NCI-H2081 (cell line): ENCODE measurements at regions not wholly inside any gene's neighbourhood (a gene's known extent, or its start where the extent isn't known, plus 50 kb on each side); places are given as distances from the start of the nearest gene placed in this dataset.

Source experiments
- DNase-seq, 2 experiments: peaks; one replicate each; lab custom pipeline; 2025; lab: John Stamatoyannopoulos, UW

DNA sequence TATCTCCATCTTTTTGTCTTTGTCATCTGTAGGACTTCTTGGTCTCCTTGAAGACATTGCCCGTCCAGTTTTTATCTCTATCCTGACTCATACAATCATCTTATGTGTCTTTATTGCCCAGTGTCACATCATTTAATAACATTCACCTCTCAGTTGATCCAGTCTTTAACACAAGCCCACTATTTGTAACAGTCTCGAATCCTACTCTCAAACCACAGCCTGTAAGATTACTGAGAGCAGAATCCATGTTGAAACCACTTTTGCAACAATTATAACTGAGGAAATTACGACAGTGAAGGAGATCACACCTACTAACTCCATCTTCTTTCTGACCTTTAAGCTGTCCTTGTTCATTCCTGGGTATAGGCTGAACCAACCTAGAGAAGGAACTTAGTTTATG lies 1206.0 kb upstream of the ZEB2 start:
- DNase-seq: no peak

DNA sequence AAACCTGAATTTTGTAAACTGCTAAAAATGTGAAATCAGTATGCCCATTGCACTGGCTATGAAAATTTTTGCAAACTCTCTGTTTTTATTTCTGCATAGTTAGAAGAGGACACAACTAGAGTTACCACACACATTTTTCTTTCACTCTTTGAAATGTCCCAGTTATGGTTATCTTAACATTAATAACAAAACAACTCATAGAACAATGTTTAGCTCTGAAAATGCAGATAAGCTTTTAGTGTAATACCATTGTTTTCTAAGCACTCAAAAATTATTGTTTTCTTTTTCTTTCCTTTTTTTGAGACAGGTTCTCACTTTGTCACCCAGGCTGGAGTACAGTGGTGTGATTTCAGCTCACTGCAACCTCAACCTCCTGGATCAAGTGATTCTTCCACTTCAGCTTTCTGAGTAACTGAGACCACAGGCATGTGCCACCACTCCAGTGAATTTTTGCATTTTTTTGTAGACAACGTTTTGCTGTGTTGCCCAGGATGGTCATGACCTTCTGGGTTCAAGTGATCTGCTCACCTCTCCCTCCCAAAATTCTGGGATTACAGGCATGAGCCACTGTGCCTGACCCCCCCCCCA lies 1204.5 kb upstream of the ZEB2 start:
- DNase-seq: no peak

DNA sequence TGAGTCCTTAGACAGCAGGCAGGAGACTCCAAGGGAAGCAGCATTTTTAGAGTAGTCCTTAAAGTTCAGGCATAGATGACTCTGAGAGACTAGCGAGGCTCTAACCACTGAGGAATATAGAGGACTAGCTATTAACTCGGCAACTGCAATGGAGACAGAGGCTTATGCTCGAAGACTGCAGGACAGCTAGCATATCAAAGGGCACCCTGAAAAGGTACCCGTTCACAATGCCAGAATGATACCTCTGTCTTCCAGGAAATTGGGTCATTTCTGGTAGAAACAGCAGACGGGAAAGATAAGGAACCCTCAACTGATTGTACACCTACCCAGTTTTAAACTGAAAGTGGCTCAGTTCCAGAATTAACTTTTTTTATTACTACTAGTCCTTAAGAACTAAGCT lies 1204.0 kb upstream of the ZEB2 start:
- no peak for DNase-seq

DNA sequence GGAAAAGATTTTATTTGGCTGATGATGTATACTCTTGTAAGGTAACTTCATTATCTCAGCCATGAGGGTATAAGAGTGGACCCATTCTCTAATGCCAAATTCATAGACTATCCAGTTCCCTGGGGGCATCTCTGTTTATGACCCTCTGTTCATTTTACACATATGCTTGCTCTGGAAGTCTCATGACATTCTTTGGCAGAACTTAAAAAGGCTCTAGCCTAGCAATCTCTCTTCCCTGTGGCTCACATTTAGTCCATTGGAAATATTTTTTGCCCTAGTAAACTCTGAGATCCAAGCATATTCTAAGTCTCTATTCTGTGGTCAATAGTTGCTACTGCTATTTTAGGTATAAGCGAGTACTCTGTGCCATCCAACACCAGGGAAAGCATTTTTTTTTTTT lies 1201.8 kb upstream of the ZEB2 start:
- DNase-seq: no peak

DNA sequence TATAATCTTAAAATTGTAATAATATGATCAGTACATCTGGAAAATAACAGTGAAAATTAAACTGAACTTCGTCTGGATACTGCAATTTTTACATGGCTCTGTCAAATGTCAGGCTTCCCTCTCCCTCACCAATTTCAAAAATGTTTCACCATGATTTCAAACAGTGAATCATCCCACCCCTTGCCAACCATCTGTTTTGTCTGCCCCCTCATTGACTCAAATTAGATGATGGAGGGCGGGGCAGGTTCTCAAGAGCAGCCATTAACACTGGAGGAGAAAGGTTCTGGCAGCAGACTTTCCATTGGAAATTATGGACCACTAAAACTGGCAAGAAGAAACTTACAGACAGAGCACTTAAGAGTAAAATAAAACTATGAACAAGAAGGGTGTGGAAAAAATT lies 1195.7 kb upstream of the ZEB2 start:
- no peak for DNase-seq

DNA sequence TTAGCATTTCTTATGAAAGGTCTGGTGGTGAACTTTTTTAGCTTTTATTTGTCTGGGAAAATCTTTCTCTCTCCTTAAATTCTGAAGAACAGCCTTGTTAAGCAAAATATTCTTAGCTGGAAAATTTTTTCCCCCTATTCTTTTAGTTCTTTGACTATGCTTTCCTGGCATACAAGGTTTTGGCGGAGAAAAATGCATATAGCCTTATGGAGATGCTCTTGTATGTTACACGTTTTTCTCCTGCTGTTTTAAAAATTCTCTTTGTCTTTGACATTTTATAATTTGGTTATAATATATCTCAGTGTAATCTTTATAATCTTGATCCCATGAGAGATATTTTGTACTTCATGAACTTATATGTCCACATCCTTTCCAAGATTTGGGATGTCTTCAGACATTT lies 1190.4 kb upstream of the ZEB2 start:
- DNase-seq: no peak

DNA sequence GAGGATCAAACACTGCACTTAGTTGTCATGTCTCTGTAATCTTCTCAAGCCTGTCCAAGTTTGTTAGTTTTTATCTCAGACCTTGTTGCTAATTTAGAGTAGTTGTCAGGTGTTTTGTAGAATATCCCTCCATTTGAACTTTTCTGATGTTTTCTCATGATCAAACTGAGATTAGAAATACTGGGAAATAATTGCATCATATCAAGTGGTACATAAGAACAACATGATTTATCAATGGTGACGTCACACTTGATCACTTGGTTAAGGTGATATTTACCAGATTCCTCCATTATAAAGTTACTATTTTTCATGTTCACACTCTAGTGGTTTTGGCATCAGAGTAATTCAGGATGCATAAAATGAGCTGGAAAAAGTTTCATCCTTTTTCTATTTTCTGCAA lies 1182.4 kb upstream of the ZEB2 start:
- DNase-seq: no peak

DNA sequence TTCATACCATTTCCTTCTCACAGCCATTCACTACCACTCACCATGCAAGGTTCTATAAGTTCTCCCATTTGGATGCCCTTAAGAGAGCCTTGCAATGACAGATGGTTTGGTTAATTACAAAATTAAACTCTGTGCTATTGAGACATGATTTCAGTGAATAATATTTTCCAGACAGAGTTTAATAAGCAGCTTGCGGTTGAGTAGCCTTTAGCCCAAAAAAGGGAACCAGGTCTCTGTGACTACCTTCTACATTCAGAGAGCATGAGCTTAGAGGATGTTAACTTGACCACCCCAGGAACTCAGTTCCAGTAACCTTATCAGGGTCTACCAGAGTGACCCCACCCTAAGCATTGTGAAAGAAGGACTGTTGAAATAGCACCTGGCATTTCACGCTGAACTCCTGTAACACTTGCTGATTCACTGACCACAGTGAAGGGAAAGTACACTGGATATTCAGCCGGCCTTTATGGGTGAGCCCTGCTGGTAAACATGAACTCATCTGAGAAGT lies 1173.1 kb upstream of the ZEB2 start:
- DNase-seq: no peak

DNA sequence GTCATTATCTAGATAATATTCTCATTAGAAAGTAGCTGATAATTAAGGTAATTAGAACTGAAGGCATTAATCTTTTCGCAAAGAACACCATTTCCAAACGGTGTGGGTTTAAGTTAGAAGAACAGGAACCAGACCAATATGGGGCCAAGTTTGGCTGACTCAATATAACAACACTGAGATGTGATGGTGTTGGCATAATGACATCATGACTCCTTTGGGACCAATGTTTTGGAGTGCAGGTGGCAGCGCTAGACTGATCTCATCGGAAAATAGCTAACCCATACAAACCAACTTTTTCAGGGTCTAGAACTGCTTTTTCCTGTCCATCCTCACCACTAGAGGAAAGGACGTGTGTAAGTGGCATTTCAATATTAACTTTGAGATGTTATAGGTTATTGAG lies 1171.7 kb upstream of the ZEB2 start:
- no peak for DNase-seq

DNA sequence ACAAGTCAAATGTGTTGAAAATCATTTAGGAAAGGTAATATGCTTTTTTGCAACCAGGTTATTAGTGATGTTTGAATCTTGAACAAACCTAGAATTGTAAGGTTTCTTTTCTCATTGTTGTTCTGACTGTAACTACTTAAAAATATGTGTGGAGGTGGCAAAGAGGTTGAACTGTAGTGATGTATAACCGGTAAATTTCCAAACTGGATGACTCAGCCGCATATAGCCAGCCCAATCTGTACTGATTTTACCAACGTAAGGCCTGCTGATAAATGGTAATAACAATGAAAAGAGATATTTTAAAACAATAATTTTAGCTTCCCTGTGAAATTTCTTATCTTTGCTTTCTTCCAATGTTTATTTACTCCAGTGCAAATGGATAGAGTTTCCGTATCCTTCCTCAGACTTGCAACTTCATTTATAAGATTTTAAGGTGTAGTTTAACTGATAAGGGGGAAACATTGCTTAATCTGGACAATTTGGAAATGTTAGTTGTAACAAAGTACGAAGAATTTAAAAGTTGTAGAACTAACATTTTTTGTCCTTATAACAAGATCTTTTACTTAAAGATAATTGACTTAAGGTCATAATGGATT lies 1170.4 kb upstream of the ZEB2 start:
- no peak for DNase-seq

DNA sequence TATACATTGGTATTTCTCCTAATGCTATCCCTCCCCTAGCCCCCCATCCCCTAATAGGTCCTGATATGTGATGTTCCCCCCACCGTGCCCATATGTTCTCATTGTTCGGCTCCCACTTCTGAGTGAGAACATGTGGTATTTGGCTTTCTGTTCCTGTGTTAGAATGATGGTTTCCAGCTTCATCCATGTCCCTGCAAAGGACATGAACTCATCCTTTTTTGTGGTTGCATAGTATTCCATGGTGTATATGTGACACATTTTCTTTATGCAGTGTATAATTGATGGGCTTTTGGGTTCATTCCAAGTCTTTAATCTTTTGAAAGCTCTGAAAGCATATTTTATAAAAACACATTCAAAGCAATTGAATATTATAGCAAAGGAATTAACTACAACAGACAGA lies 1169.4 kb upstream of the ZEB2 start:
- no peak for DNase-seq

DNA sequence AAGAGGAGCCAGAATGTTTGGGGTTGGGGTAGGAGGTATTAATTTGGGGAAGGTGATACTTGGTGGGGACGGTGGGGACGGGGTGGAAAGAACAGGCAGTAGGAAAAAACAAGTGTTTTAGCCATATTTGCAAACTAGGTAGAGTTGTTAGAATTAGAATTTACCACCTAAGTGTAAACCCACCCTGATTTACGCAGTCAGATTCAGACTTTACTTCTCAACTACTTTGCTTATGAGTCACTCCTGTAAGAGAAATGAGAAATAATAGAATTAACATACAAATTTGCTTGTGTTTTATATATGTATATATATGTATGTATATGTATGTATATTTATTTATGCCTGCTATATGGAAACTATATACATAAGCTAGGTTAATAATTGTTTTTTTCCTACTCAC lies 1168.2 kb upstream of the ZEB2 start:
- DNase-seq: no peak

DNA sequence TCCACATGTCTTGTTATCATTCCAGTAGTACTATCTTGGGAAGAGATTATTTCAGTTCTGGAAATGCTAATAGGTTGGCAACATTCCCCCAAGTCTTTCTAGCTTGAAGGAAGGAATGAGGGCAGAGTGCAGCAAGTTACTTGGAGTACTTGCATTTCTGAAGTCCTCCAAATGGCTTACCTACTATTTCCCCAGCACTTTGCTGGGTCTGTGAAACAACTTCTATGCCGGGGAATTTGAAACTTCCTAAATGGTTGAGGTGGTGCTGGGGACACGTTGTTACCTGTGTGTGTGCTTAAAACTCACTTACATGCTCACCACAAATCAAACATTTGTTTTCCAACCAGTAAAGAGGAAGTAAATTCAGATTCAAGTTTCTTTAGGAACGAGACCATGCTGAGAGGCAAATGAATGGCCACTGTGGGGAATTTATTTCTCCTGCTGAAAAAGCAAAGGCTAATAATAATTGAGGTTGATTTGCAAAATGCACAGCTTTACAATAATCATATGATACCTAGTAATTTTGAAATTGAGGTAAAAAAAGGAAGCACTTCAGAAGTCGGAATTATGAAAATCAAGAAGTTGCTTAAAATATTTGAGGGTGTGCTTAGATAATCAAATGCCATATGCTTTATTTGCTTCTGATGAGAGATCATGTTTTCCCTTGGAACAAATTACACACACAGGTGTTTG lies 1167.7 kb upstream of the ZEB2 start:
- DNase-seq: peak in 1 of 2 experiments; percentile 28

DNA sequence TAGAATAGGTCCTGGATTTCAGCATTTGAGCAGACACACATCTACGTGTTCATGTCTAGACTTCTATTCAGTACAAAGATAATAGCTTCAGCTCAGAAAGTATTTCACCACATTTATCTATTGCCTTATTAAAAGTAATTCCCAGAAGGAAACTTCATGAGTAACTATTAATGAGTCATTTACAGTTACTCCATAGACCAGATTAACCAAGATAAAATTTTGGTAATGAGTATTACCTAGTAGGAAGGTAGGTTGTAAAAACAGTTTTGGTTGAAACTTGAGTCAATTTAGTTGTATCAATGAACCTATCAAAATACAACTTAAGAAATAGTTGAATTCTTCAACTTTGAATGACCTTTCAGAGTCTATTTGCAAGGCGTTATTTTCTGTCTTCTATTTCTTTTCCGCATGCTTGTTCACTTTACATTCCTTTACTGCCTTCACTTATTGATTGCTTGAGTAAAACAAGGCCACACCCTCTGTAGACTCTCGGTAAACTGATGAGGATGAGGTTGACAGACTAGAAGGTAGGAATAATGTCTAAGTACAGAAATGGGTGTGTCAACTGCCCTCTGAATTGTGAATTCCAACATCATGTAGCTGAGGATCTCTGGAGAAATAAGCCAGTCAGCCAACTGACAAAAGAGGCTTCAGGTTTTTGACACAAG lies 1165.6 kb upstream of the ZEB2 start:
- no peak for DNase-seq

DNA sequence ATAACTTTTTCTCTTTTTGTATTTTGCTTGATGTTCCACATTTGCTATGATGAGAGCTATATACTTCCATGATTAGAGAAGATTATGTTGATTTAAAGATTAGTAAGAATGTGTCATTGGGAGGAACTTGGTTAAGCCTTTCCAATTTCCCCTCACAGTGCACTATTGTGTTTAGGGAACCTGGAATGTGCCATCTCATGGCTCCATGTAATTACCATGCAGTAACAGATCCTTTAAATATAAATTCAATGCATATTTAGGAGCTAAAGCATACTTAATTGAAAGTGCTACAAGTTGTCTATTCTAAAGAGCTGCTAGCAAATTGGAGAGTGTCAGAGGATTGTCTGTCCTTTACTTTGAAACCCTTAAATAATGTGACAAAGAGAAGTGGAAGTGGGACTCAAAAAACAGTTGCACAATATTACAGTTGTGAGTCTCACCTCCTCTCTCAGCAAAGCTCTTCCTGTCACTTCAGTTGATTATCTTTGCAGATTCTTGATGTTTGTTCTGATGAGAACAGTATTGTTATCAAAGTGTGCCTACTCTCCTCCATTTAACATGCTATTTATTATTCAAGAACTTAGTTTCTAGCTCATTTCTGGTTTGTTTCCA lies 1162.7 kb upstream of the ZEB2 start:
- no peak for DNase-seq

DNA sequence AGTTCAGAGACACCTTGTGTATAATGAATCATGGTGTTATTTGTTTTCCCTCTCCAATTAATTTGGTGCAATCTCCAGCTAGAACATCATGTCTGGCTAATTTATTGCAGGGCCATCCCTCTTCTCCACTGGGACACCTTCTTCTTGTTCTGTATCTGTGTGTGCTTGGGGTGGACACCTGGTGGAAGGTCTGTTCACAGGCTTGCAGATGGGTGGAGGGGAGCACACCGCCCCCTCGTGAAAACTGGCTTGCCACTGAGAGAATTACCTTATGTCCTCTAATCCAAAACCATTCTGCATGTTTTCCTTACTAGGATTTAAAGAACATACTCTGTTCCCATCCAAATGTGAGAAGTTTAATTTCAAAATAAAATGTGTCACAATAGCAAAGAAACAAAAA lies 1160.4 kb upstream of the ZEB2 start:
- no peak for DNase-seq

DNA sequence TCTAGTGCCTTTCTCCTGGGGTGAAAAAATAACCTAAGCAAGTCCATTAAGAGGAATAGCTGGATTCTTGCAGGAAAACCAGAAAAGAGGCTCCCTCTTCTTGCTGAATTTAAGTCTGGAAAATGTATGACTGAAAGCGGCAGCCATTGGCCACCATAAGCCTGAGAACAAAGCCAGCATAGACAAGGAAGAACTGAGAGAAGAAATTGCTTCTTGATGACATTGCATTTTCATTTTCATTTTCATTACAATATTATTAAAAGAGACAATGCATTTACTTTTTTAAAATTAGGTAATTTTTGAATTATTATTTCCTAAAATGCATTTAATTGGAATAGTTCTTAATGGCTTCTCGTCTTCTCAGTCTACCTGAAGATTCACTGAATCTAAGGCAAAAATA lies 1157.5 kb upstream of the ZEB2 start:
- DNase-seq: no peak

DNA sequence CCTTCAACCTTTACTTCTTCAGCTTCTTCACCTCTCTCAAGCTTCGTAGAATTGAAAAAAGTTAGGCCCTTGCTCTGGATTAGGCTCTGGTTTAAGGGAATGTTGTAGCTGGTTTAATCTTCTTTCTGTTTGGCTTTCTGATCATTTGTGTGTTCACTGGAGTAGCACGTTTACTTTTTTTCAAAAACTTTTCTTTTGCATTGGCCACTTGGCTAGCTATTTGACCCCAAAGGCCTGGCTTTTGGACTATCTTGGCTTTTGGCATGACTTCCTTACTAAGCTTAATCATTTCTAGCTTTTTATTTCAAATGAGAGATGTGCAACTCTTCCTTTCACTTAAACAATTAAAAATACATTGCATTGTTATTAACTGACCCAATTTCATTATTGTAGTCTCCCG lies 1154.8 kb upstream of the ZEB2 start:
- DNase-seq: no peak

DNA sequence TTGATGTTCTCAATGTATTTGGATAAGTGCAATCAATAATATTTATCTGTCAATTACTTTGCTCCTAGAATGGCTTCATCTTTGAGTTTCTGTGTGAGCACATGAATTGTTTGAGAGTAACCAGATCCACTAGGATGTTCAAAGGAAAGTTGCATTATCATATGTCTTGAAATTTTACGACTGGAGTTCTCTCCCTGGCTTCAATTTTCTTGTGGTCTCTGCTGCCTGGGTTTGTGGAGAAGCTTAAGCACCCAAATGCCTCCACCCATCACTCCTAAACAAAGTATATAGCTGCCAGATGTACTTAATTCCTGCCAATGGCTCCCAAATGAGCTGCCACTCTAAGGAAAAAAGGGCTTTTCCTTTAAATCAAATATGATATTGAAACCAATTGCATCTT lies 1149.4 kb upstream of the ZEB2 start:
- DNase-seq: no peak

DNA sequence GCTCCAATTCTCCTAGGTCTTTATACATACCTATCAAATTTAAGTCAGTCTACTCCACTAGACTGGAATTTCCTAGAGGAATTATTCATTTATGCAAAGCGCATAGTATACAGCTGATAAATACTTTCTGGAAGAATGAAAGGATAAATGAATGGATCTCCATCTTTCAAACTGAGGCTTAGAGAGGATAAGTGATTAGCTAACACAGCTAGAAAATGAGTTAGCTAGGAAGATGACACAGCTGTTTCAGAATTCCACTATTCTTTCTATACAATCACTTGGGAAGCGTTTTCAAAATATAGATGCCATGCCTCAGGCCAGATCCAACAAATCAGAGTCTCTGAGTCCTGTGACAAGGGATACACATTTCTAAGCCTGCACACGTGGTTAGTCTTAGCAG lies 1146.6 kb upstream of the ZEB2 start:
- DNase-seq: no peak

DNA sequence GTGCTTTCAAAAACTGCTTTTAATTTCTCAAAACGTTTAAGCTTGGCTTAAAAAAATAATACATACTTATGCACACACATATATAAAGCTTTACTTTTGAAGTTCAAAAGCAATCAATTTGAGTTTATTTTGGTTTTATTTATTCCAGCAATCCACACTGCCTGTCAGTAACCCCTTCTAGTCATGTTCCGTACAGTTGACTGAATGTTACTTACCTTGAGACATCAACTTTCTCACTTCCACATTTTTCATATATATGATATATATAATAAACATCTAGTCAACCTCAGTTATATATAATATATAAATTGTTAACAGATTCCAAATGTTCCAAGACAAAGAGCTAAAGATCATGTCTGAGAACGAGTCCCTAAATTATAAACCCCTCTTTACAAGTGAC lies 1137.3 kb upstream of the ZEB2 start:
- no peak for DNase-seq

DNA sequence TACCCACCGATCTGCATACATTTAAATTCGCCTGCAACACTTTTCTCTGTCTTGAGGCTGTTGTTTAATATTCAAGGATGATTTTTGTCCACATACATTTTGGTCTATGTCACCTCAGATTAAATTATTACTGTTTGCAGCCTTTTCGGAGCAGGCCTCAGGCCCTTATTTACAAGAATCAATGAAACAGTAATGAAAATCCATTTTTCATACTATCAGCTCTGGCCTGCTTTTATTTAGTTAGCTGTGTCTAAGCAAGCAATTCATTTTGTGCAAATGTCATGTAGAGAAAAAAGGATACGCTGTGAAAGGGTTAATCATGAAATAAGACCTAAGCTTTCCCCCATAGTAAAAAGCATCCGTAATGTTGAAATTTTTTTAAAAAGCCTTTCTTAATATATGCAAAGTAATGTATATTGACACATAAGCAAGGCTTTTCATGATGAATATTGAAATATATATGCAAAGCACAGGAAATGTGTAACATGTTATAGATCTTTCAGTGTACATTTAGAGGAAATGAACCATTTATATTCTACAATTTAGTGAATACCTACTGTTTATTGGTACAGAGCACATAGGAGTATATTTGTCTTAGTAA lies 1135.3 kb upstream of the ZEB2 start:
- no peak for DNase-seq
